Spleen (tissue), 7 donors: ENCODE measurements at regions not wholly inside any gene's neighbourhood (a gene's known extent, or its start where the extent isn't known, plus 50 kb on each side); places are given as distances from the start of the nearest gene placed in this dataset.

Source experiments
- CTCF ChIP-seq, 11 experiments: fragments of 200-600 bp in 7 of 11; fragments of 450-650 bp in 4 of 11; sonication (generic) in 4 of 11; IDR thresholded peaks in 8 of 11; conservative IDR thresholded peaks in 3 of 11; 1 replicate in 7 of 11; 2 replicates in 4 of 11; pipeline versions ENCODE4 v1.4.0 to v1.8.0; 2016 to 2021; ENCODE audit warnings: antibody characterized with exemption in 11 of 11, inconsistent platforms in 4 of 11, mild to moderate bottlenecking in 1 of 11
- POLR2AphosphoS5 ChIP-seq, 3 donors: sonication (generic); formaldehyde crosslinking; IDR thresholded peaks; one replicate each; pipeline ENCODE4 v1.5.1; 2017; ENCODE audit warnings: antibody characterized with exemption in 3 of 3
- donor health status: DM: no; HTN: no; CAD: no; lungs with moderate emphysema.
- donor health status: DM: no; HTN: no; CAD: no.
- donor health status: DM: no; HTN: no; CAD: no.

DNA sequence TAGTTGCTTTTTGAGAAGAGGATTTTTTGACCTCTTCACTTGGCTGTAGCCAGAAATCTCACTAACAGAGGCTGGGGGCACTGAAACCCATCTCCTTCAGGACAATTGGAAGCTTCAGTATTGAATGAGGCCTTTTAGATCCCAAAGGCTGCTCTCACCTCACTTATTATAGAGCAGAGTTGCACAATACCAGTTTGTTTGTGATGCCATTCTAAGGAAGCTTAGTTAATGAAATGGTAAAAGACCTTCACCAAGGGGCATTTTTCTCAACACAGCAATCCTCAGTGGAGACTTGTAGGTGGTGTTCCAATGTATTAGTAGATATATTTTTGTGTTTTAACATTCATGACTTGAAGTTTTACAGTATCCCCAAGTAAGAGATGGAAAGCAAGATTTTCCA is 71.0 kb upstream of the RFX8 start:
- TF ChIP-seq CTCF (IDR thresholded peaks at IDR 0.05 in 8 of 11, conservative IDR thresholded peaks at IDR 0.05 in 3 of 11) (no peak), POLR2AphosphoS5 (IDR thresholded peaks at IDR 0.05) (no peak)
